ENCODE measurements at regions not wholly inside any gene's neighbourhood (a gene's known extent, or its start where the extent isn't known, plus 50 kb on each side); places are given as distances from the start of the nearest gene placed in this dataset.
A peak's percentile ranks its signal among the peaks of the same experiment; 100 is the strongest.

- dilution Hi-C loops (cut with MboI; ENCODE audit: extremely low pct_ligation_motif_present, low sequenced_read_pairs) (no loop called here), intact Hi-C loops (cut with micrococcal nuclease) (loop anchor here (1.0 to 2.0 kb wide), 11 partner anchors 19 to 307 kb away; partner anchors contain the start of gene AFTPH)
- Histone ChIP-seq H4K20me1 (replicated peaks; ENCODE audit: control insufficient read depth, extremely low read depth, insufficient read depth, low read length) (no peaks in the 10 kb centered on the region), H3K27ac (ENCODE audit: insufficient read depth, low read depth, low read length) (peak overlapping the region; percentile 86), H3K4me2 (ENCODE audit: insufficient read depth, low read length) (peak overlapping the region; percentile 57), H3K4me1 (ENCODE audit: control insufficient read depth, extremely low read depth, insufficient read depth, low read length) (peaks cover 20% of the 10 kb centered on the region), H3K9ac (replicated peaks; ENCODE audit: extremely low read depth, insufficient read depth, low read length) (peak overlapping the region; percentile 62), H3K36me3 (ENCODE audit: control insufficient read depth in 2 of 2, extremely low read depth in 1 of 2, insufficient read depth in 2 of 2, low read length in 2 of 2) (no peaks in the 10 kb centered on the region), H3K4me3 (replicated peaks in 1 of 3; ENCODE audit: insufficient read depth in 1 of 3, low read depth in 1 of 3, low read length in 3 of 3) (no peak overlapping the region), H3K9me1 (replicated peaks; ENCODE audit: control insufficient read depth, extremely low read depth, insufficient read depth, low read length) (no peaks in the 10 kb centered on the region), H3K79me2 (ENCODE audit: control insufficient read depth, insufficient read depth, low read length) (no peaks in the 10 kb centered on the region), H3K27me3 (ENCODE audit: control insufficient read depth in 2 of 2, insufficient read depth in 2 of 2, low read length in 2 of 2) (no peaks in the 10 kb centered on the region), H2AFZ (ENCODE audit: low read depth, low read length) (peak overlapping the region; percentile 65), H3K9me3 (replicated peaks; ENCODE audit: control insufficient read depth, insufficient read depth, low read length) (no peaks in the 10 kb centered on the region)
- peak; percentile 92 for FAIRE-seq
- ChIA-PET CTCF (interaction anchor here (0.6 to 5.6 kb wide), 27 partner anchors 10 to 245 kb away, joined by 3 to 61 read pairs (median 5); partner anchors contain the start of gene SERTAD2), POLR2A (interaction anchor here (0.9 to 2.4 kb wide), 4 partner anchors 38 to 187 kb away, joined by 3 to 11 read pairs (median 8); partner anchors contain the start of gene SERTAD2)
- DNase-seq (ENCODE audit: low read depth, low spot score), result peak; percentile 91
- TF ChIP-seq GATA2 (IDR thresholded peaks at IDR 0.05; ENCODE audit: insufficient read depth, insufficient read length, low read depth, low read length), result peak; percentile 15
- TF ChIP-seq EZH2 (IDR thresholded peaks at IDR 0.05; ENCODE audit: borderline replicate concordance, low read depth, low read length, severe bottlenecking), result no peak
- peak; percentile 83 for TF ChIP-seq MYC (IDR thresholded peaks at IDR 0.05; ENCODE audit: low read depth, low read length)
- TF ChIP-seq MAX (IDR thresholded peaks at IDR 0.05; ENCODE audit: insufficient read depth, insufficient read length), result peak; percentile 96
- peak; percentile 19 for TF ChIP-seq POLR2A (IDR thresholded peaks at IDR 0.05; ENCODE audit: low read depth, low read length)
- TF ChIP-seq CTCF (IDR thresholded peaks at IDR 0.05; ENCODE audit: extremely low read depth in 1 of 2, insufficient read depth in 1 of 2, low read depth in 1 of 2, low read length in 2 of 2), result peak; percentile 88 to 93
- TF ChIP-seq POLR2AphosphoS5 (IDR thresholded peaks at IDR 0.05; ENCODE audit: insufficient read depth, low read depth, low read length), result peak; percentile 81
- TF ChIP-seq FOS (IDR thresholded peaks at IDR 0.05; ENCODE audit: borderline replicate concordance, insufficient read depth, low read length), result peak; percentile 99
- TF ChIP-seq JUN (IDR thresholded peaks at IDR 0.05; ENCODE audit: borderline replicate concordance, insufficient read depth, insufficient read length, low read depth), result peak; percentile 88
- BruUV-seq (replicated peaks), result TSS peak; percentile 91
These were observed 157.8 kb upstream of the SLC1A4 start for GRCh38 chr2:64831134-64831976.

All from endothelial cell of umbilical vein (primary cell).